Endothelial cell of umbilical vein (primary cell): ENCODE measurements at regions not wholly inside any gene's neighbourhood (a gene's known extent, or its start where the extent isn't known, plus 50 kb on each side); places are given as distances from the start of the nearest gene placed in this dataset.

Source experiments
- BruUV-seq: library from RNA; stranded (reverse); fragments of 400-500 nt; replicated peaks from 2 replicates; lab custom pipeline; 2021; lab: Mats Ljungman, UMichigan
- CTCF ChIA-PET: fragments of 300-600, 350-600 bp; sonication (Branson Sonifier 250); formaldehyde crosslinking; loops from one replicate; lab custom pipeline; 2021; ENCODE audit warnings: antibody characterized with exemption, inconsistent platforms; lab: Charles Lee
- POLR2A ChIA-PET: fragments of 300-600, 350-600 bp; sonication (Branson Sonifier 250); formaldehyde crosslinking; loops from one replicate; lab custom pipeline; 2021; ENCODE audit warnings: antibody characterized with exemption, inconsistent platforms; lab: Charles Lee
- DNase-seq: peaks from one replicate; pipeline ENCODE4 v3.0.0-alpha.2; 2011; ENCODE audit warnings: low read depth, low spot score
- FAIRE-seq: peaks from 2 replicates; lab custom pipeline; 2011; peaks lifted over from hg19 to GRCh38; lab: Jason Lieb, UNC
- H2AFZ ChIP-seq: 2 replicates; pipeline ENCODE4 v1.6.0; 2012; ENCODE audit warnings: low read depth, low read length, control low read depth, inconsistent platforms
- H3K27ac ChIP-seq: 2 replicates; pipeline ENCODE4 v1.5.1; 2011; ENCODE audit warnings: low read depth, mild to moderate bottlenecking, control low read depth, low read length, moderate library complexity; ENCODE audit not compliant: insufficient read depth
- H3K27me3 ChIP-seq, 2 experiments: 2 replicates each; pipeline versions ENCODE4 v1.6.0 to v1.6.1; 2011; ENCODE audit warnings: low read length in 2 of 2, mixed read lengths in 1 of 2; ENCODE audit not compliant: control insufficient read depth in 2 of 2, insufficient read depth in 2 of 2
- H3K36me3 ChIP-seq, 2 experiments: 2 replicates in 1 of 2; 3 replicates in 1 of 2; pipeline ENCODE4 v1.5.1; 2011; ENCODE audit warnings: low read length in 2 of 2, mild to moderate bottlenecking in 1 of 2, moderate library complexity in 1 of 2; ENCODE audit not compliant: control insufficient read depth in 2 of 2, insufficient read depth in 2 of 2; ENCODE audit errors: extremely low read depth in 1 of 2
- H3K4me1 ChIP-seq: 3 replicates; pipeline ENCODE4 v1.5.1; 2011; ENCODE audit warnings: mild to moderate bottlenecking, low read length; ENCODE audit not compliant: control insufficient read depth, insufficient read depth; ENCODE audit errors: extremely low read depth
- H3K4me2 ChIP-seq: 2 replicates; pipeline ENCODE4 v1.6.1; 2011; ENCODE audit warnings: low read length, control low read depth, mixed read lengths; ENCODE audit not compliant: insufficient read depth
- H3K4me3 ChIP-seq, 3 experiments: fragments of 200-600 bp in 1 of 3; sonication (generic), shearing (Covaris generic) in 1 of 3; replicated peaks in 1 of 3; 2 replicates each; pipeline ENCODE4 v1.5.1; 2011 to 2016; ENCODE audit warnings: control low read depth in 3 of 3, low read length in 3 of 3, mild to moderate bottlenecking in 2 of 3, inconsistent platforms in 1 of 3, low read depth in 1 of 3, moderate library complexity in 1 of 3; ENCODE audit not compliant: insufficient read depth in 1 of 3
- H3K79me2 ChIP-seq: 2 replicates; pipeline ENCODE4 v1.6.0; 2012; ENCODE audit warnings: low read length, inconsistent platforms; ENCODE audit not compliant: control insufficient read depth, insufficient read depth
- H3K9ac ChIP-seq: replicated peaks from 2 replicates; pipeline ENCODE3; 2011; ENCODE audit warnings: low read length, control low read depth; ENCODE audit not compliant: insufficient read depth; ENCODE audit errors: extremely low read depth
- H3K9me1 ChIP-seq: replicated peaks from 3 replicates; pipeline ENCODE4 v1.6.0; 2011; ENCODE audit warnings: mild to moderate bottlenecking, low read length; ENCODE audit not compliant: control insufficient read depth, insufficient read depth; ENCODE audit errors: extremely low read depth
- H3K9me3 ChIP-seq: replicated peaks from 2 replicates; pipeline ENCODE4 v1.5.1; 2012; ENCODE audit warnings: low read length, inconsistent platforms; ENCODE audit not compliant: control insufficient read depth, insufficient read depth
- H4K20me1 ChIP-seq: replicated peaks from 2 replicates; pipeline ENCODE3; 2011; ENCODE audit warnings: mild to moderate bottlenecking, low read length; ENCODE audit not compliant: control insufficient read depth, insufficient read depth; ENCODE audit errors: extremely low read depth
- CTCF ChIP-seq, 2 donors: IDR thresholded peaks; 1 replicate in 1 of 2; 2 replicates in 1 of 2; pipeline ENCODE4 v1.5.1; 2011; ENCODE audit warnings: low read length in 2 of 2, mild to moderate bottlenecking in 2 of 2, moderate library complexity in 2 of 2, control low read depth in 1 of 2, inconsistent platforms in 1 of 2, low read depth in 1 of 2; ENCODE audit not compliant: insufficient read depth in 1 of 2; ENCODE audit errors: extremely low read depth in 1 of 2
- EZH2 ChIP-seq: IDR thresholded peaks from 2 replicates; pipeline ENCODE4 v1.6.1; 2012; ENCODE audit warnings: borderline replicate concordance, low read depth, mild to moderate bottlenecking, moderate library complexity, low read length, inconsistent platforms; ENCODE audit not compliant: severe bottlenecking
- FOS ChIP-seq: IDR thresholded peaks from 2 replicates; pipeline ENCODE4 v1.6.1; 2011; ENCODE audit warnings: mild to moderate bottlenecking, low read length, moderate library complexity, borderline replicate concordance; ENCODE audit not compliant: insufficient read depth
- GATA2 ChIP-seq: IDR thresholded peaks from 2 replicates; pipeline ENCODE4 v1.7.0; 2011; ENCODE audit warnings: low read depth, mild to moderate bottlenecking, moderate library complexity, mixed read lengths, low read length; ENCODE audit not compliant: insufficient read length, insufficient read depth
- JUN ChIP-seq: IDR thresholded peaks from 2 replicates; pipeline ENCODE4 v1.6.1; 2011; ENCODE audit warnings: borderline replicate concordance, low read depth; ENCODE audit not compliant: insufficient read length, insufficient read depth
- MAX ChIP-seq: IDR thresholded peaks from 2 replicates; pipeline ENCODE4 v1.6.1; 2011; ENCODE audit not compliant: insufficient read depth, insufficient read length
- MYC ChIP-seq: IDR thresholded peaks from one replicate; pipeline ENCODE4 v1.6.1; 2011; ENCODE audit warnings: mild to moderate bottlenecking, low read depth, low read length
- POLR2A ChIP-seq: IDR thresholded peaks from 2 replicates; pipeline ENCODE4 v1.6.1; 2012; ENCODE audit warnings: low read depth, mild to moderate bottlenecking, control low read depth, low read length
- POLR2AphosphoS5 ChIP-seq: IDR thresholded peaks from 2 replicates; pipeline ENCODE4 v1.6.1; 2012; ENCODE audit warnings: low read depth, mild to moderate bottlenecking, control low read depth, low read length, moderate library complexity; ENCODE audit not compliant: insufficient read depth
- dilution Hi-C: fragments of 300-500 bp; cut with MboI; formaldehyde crosslinking; loops from one replicate; pipeline ENCODE4 v1.15.0; 2019; ENCODE audit warnings: low sequenced_read_pairs; ENCODE audit not compliant: extremely low pct_ligation_motif_present
- intact Hi-C: fragments of 100-400 bp; cut with micrococcal nuclease; formaldehyde crosslinking; loops from one replicate; pipeline ENCODE4 v1.10.0; 2022

- Histone ChIP-seq H3K9ac (no peak overlapping the region), H3K79me2 (no peaks in the 10 kb centered on the region), H3K36me3 (no peaks in the 10 kb centered on the region), H4K20me1 (no peaks in the 10 kb centered on the region), H3K4me3 (no peak overlapping the region), H3K27ac (no peak overlapping the region), H3K4me2 (no peak overlapping the region), H3K4me1 (peaks cover 10% of the 10 kb centered on the region), H2AFZ (no peak overlapping the region), H3K27me3 (no peaks in the 10 kb centered on the region), H3K9me3 (peaks cover 2% of the 10 kb centered on the region), H3K9me1 (no peaks in the 10 kb centered on the region)
- FAIRE-seq (no peak), DNase-seq (no peak)
- intact Hi-C loops (loop anchor here (10.0 kb wide), 1 partner anchor 530 kb away; no protein-coding TSS in a partner anchor), dilution Hi-C loops (no loop called here)
- ChIA-PET POLR2A (no interaction called here), CTCF (no interaction called here)
- BruUV-seq, result no TSS peak
- TF ChIP-seq CTCF (IDR thresholded peaks at IDR 0.05; ENCODE audit: extremely low read depth in 1 of 2, insufficient read depth in 1 of 2, low read depth in 1 of 2, low read length in 2 of 2) (no peak), FOS (no peak), JUN (no peak), MAX (no peak)
These were observed 308.4 kb downstream of the DLEU7 start for GRCh38 chr13:50535050-50535449.

- intact Hi-C loops (loop anchor here (2.0 to 10.0 kb wide), 2 partner anchors 148 to 528 kb away; no protein-coding TSS in a partner anchor), dilution Hi-C loops (no loop called here)
- FAIRE-seq (no peak), DNase-seq (no peak)
- H2AFZ ChIP-seq, result no peak overlapping the region
- no peak overlapping the region for H3K9ac ChIP-seq
- no peak overlapping the region for H3K4me3 ChIP-seq
- no peak overlapping the region for H3K4me2 ChIP-seq
- H3K9me1 ChIP-seq, result no peaks in the 10 kb centered on the region
- no peak overlapping the region for H3K27ac ChIP-seq
- ChIA-PET POLR2A (no interaction called here), CTCF (interaction anchor here (1.4 kb wide), 1 partner anchor 366 kb away, joined by 4 read pairs; no protein-coding TSS in a partner anchor)
- no peaks in the 10 kb centered on the region for H4K20me1 ChIP-seq
- BruUV-seq, result no TSS peak
- H3K9me3 ChIP-seq, result peaks cover 2% of the 10 kb centered on the region
- no peaks in the 10 kb centered on the region for H3K79me2 ChIP-seq
- TF ChIP-seq EZH2 (no peak), MAX (no peak), POLR2AphosphoS5 (no peak), CTCF (IDR thresholded peaks at IDR 0.05; ENCODE audit: extremely low read depth in 1 of 2, insufficient read depth in 1 of 2, low read depth in 1 of 2, low read length in 2 of 2) (no peak), GATA2 (no peak), POLR2A (no peak), MYC (no peak), JUN (no peak), FOS (no peak)
- H3K4me1 ChIP-seq, result peaks cover 7% of the 10 kb centered on the region
- H3K27me3 ChIP-seq, result no peaks in the 10 kb centered on the region
- no peaks in the 10 kb centered on the region for H3K36me3 ChIP-seq
These were observed 306.5 kb downstream of the DLEU7 start for GRCh38 chr13:50537029-50537428.
